Bronchial epithelial cell (primary cell): ENCODE measurements at regions not wholly inside any gene's neighbourhood (a gene's known extent, or its start where the extent isn't known, plus 50 kb on each side); places are given as distances from the start of the nearest gene placed in this dataset.

Experiments used
- DNase-seq: peaks from one replicate; pipeline ENCODE4 v3.0.0-alpha.2; 2010; ENCODE audit warnings: low read depth
- FAIRE-seq: peaks from 2 replicates; lab custom pipeline; 2011; peaks lifted over from hg19 to GRCh38; lab: Jason Lieb, UNC
- H3K27me3 ChIP-seq: 2 replicates; pipeline ENCODE4 v1.5.1; 2011; ENCODE audit warnings: low read length; ENCODE audit not compliant: control insufficient read depth, insufficient read depth
- H3K36me3 ChIP-seq: 2 replicates; pipeline ENCODE4 v1.5.1; 2011; ENCODE audit warnings: low read length; ENCODE audit not compliant: control insufficient read depth, insufficient read depth
- H3K4me3 ChIP-seq: 2 replicates; pipeline ENCODE4 v1.5.1; 2011; ENCODE audit warnings: mild to moderate bottlenecking, low read depth, low read length, control low read depth
- CTCF ChIP-seq: IDR thresholded peaks from 2 replicates; pipeline ENCODE4 v1.5.1; 2011; ENCODE audit warnings: mild to moderate bottlenecking, moderate library complexity, low read length, control low read depth, inconsistent platforms; ENCODE audit not compliant: insufficient read depth, severe bottlenecking

GRCh38 chr1:106846656-106847055 lies 209.8 kb upstream of the PRMT6 start:
- FAIRE-seq (no peak), DNase-seq (no peak)
- no peak for TF ChIP-seq CTCF
- Histone ChIP-seq H3K27me3 (no peaks in the 10 kb centered on the region), H3K4me3 (no peak overlapping the region), H3K36me3 (no peaks in the 10 kb centered on the region)

DNA sequence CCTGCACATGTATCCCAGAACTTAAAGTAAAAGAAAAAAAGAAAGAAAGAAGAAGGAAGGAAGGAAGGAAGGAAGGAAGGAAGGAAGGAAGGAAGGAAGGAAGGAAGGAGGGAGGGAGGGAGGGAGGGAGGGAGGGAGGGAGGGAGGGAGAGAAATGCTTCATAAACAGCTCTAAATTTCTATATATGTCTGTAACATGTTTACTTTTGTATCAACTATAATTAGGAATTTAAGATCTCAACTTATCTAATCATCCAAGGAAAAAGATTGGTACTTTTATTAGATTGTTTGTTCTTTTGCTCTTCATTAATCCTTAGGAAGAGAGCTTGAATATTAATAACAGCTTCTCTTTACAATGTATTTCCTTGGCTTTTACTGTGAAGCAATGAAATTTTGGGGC lies 195.4 kb upstream of the PRMT6 start:
- no peak for TF ChIP-seq CTCF
- no peak for FAIRE-seq
- H3K4me3 ChIP-seq = no peak overlapping the region
- H3K27me3 ChIP-seq = no peaks in the 10 kb centered on the region
- no peak for DNase-seq
- H3K36me3 ChIP-seq = no peaks in the 10 kb centered on the region

GRCh38 chr1:106868828-106869227 lies 187.6 kb upstream of the PRMT6 start:
- Histone ChIP-seq H3K4me3 (no peak overlapping the region), H3K36me3 (no peaks in the 10 kb centered on the region), H3K27me3 (no peaks in the 10 kb centered on the region)
- DNase-seq (no peak), FAIRE-seq (no peak)
- no peak for TF ChIP-seq CTCF

DNA sequence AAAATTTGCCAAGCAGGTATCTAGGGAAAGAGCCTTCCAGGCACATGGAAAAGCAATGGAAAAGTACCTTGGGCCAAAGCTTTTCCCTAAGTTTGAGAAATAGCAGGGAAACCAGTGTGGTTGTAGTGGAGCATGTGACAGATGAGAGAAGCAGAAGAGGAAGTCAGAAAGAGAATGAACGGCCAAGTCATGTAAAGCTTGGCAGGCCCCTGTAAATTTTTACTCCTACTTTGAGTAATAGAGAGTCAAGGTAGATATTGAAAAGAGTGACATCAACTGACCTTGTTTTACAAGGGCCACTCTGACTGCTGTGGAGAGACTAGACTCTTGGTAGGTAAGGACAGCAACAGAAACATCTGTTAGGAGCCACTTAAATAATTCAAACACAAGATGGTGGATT lies 180.9 kb upstream of the PRMT6 start:
- FAIRE-seq = no peak
- no peaks in the 10 kb centered on the region for H3K27me3 ChIP-seq
- H3K36me3 ChIP-seq = no peaks in the 10 kb centered on the region
- H3K4me3 ChIP-seq = no peak overlapping the region
- no peak for TF ChIP-seq CTCF
- DNase-seq = no peak

DNA sequence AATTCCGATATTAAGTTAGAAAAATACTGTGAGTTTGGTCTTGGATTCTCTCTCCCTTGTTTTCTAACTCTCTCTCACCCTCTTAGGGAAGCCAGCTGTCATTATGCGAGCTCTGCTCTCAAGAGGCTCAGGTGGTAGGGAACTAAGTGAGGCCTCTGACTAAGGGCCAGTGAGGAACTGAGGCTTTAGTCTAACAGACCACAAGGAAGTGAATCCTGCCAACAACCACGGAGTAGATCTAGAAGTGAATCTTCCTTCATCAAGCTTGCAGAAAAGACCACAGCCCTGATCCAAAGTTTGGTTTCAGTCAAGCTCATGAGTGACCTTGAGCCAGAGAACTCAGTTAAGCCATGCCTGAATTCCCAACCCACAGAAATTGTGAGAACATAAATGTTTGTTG lies 180.1 kb upstream of the PRMT6 start:
- TF ChIP-seq CTCF = no peak
- no peak for DNase-seq
- Histone ChIP-seq H3K4me3 (no peak overlapping the region), H3K27me3 (no peaks in the 10 kb centered on the region), H3K36me3 (no peaks in the 10 kb centered on the region)
- no peak for FAIRE-seq

DNA sequence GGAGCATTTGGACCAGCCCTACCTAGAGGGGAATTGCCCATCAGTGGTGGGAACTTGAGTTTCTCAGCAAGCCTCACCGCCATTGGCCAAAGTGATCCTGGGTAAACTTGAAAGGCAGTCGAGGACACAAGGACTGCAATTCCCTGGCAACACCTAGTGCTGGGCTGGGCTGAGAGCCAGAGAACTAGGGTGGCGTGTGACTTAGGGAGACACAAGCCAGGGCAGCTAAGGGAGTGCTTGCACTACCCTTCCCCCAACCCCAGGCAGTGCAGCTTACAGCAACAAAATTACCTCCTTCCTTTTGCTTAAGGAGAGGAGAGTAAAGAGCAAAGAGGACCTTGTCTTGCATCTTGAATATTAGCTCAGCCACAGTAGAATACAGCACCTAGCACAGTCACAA lies 176.9 kb upstream of the PRMT6 start:
- DNase-seq = peak; percentile 58
- Histone ChIP-seq H3K36me3 (no peaks in the 10 kb centered on the region), H3K27me3 (no peaks in the 10 kb centered on the region), H3K4me3 (no peak overlapping the region)
- peak; percentile 81 for FAIRE-seq
- TF ChIP-seq CTCF = no peak
